Activated naive CD4-positive, alpha-beta T cell treated with anti-CD3 and anti-CD28 coated beads, Interleukin-2, amount 50 U/mL, for 24 hours (primary cell): ENCODE measurements at regions not wholly inside any gene's neighbourhood (a gene's known extent, or its start where the extent isn't known, plus 50 kb on each side); places are given as distances from the start of the nearest gene placed in this dataset.
"Not testable (repeated sequence)": the region's sequence is repeated elsewhere in the genome, so short reads cannot be mapped to it uniquely, and the experiment has no call there.

Experiments
- H3K27ac Mint-ChIP-seq: one replicate; pipeline ENCODE4 v1.8.0; 2021; ENCODE audit warnings: mild to moderate bottlenecking, mixed read lengths
- H3K27me3 Mint-ChIP-seq: one replicate; pipeline ENCODE4 v1.8.0; 2021; ENCODE audit warnings: mixed read lengths
- H3K36me3 Mint-ChIP-seq: one replicate; pipeline ENCODE4 v1.8.0; 2021; ENCODE audit warnings: mixed read lengths
- H3K4me1 Mint-ChIP-seq: one replicate; pipeline ENCODE4 v1.8.0; 2021; ENCODE audit warnings: mixed read lengths
- H3K4me3 Mint-ChIP-seq: one replicate; pipeline ENCODE4 v1.8.0; 2021; ENCODE audit warnings: mild to moderate bottlenecking, mixed read lengths
- H3K9me3 Mint-ChIP-seq: one replicate; pipeline ENCODE4 v1.8.0; 2021; ENCODE audit warnings: mixed read lengths

- not testable (repeated sequence) for H3K27ac Mint-ChIP-seq, H3K36me3 Mint-ChIP-seq, H3K27me3 Mint-ChIP-seq, H3K4me3 Mint-ChIP-seq, H3K4me1 Mint-ChIP-seq
- peaks cover 18% of the 10 kb centered on the region for H3K9me3 Mint-ChIP-seq
Measured at GRCh38 chr10:77740396-77740795, 102.8 kb upstream of the KCNMA1 start.

- Mint-ChIP-seq H3K9me3 (peaks cover 18% of the 10 kb centered on the region), H3K36me3 (peaks cover 3% of the 10 kb centered on the region), H3K4me1 (no peaks in the 10 kb centered on the region), H3K27me3 (peaks cover 2% of the 10 kb centered on the region), H3K27ac (no peak overlapping the region), H3K4me3 (no peak overlapping the region)
Measured at GRCh38 chr10:77738496-77739158, 101.0 kb upstream of the KCNMA1 start.

DNA sequence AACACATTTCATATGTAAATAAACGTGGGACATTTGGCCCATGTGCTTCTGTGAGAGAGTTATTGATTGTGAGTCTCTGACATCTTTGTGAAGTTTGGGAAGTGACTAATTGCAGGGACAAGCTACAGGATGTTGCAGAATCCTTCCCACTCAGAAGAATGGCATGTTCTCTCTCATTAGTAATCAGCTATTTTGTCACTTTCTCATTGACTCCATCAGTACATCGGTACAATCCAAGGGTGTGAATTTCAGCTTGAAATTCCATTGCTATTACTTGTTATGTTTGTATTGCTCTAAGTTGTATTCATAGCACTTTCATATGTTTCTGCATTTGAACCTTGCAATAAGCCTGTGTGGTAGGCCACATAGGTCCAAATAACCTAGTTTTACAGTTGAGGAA lies 100.0 kb upstream of the KCNMA1 start:
- peaks cover 18% of the 10 kb centered on the region for H3K9me3 Mint-ChIP-seq
- H3K4me3 Mint-ChIP-seq = no peak overlapping the region
- H3K27ac Mint-ChIP-seq = no peak overlapping the region
- H3K4me1 Mint-ChIP-seq = no peaks in the 10 kb centered on the region
- H3K36me3 Mint-ChIP-seq = peaks cover 3% of the 10 kb centered on the region
- H3K27me3 Mint-ChIP-seq = peaks cover 2% of the 10 kb centered on the region

DNA sequence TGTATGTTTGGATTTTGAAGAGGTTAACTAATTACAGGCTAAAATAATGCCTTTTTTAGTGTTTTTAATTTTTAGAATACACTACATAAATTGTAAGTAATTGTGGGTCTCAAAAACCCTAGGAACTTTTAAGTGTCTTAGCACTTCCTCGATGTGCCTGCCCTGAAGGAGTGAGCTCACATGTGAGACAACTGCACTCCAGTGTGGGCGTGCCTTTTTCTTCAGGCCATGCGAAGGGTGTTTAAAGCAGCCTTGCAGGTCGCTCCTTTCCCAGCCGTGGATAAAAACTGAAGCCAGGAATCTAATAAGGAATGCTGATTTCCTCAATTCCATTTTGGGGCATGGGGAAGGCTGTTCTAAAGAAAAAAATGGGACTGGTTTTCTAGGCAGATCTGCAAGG lies 97.5 kb upstream of the KCNMA1 start:
- not testable (repeated sequence) for H3K27ac Mint-ChIP-seq, H3K36me3 Mint-ChIP-seq, H3K4me3 Mint-ChIP-seq, H3K27me3 Mint-ChIP-seq, H3K9me3 Mint-ChIP-seq, H3K4me1 Mint-ChIP-seq

DNA sequence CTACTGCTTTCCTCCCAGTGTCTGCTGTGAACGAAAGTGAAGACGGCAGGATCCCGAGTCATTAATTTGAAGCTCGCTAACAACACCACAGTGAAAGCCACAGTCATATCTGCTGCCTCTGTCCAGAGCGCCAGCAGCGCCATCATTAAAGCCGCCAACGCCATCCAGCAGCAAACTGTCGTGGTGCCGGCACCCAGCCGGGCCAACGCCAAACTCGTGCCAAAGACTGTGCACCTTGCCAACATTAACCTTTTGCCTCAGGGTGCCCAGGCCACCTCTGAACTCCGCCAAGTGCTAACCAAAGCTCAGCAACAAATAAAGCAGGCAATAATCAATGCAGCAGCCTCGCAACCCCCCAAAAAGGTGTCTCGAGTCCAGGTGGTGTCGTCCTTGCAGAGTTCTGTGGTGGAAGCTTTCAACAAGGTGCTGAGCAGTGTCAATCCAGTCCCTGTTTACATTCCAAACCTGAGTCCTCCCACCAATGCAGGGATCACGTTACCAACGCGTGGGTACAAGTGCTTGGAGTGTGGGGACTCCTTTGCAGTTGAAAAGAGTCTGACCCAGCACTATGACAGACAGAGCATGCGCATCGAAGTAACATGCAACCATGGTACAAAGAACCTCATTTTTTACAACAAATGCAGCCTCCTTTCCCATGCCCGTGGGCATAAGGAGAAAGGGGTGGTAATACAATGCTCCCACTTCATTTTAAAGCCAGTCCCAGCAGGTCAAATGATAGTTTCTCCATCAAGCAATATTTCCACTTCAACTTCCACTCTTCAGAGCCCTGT lies 94.8 kb upstream of the KCNMA1 start:
- Mint-ChIP-seq H3K27ac (no peak overlapping the region), H3K4me3 (no peak overlapping the region), H3K4me1 (no peaks in the 10 kb centered on the region), H3K27me3 (peaks cover 7% of the 10 kb centered on the region), H3K9me3 (no peaks in the 10 kb centered on the region), H3K36me3 (no peaks in the 10 kb centered on the region)

DNA sequence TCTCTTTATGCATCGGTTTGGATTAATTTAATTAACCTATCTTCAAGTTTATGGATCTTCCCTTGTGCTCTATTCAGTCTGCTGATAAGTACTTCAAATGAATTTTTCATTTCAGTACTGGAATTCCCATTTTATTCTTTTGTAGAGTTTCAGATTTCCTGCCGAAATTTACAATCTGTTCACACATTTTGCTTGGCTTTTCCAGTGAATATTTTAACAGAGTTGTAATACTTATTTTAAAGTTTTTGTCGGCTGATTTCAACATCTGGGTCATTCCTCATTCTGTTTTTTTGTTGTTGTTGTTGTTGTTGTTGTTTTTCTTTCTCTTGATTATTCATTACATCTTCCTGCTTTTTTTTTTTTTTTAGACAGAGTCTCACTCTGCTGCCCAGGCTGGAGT lies 89.9 kb upstream of the KCNMA1 start:
- Mint-ChIP-seq H3K27ac (no peak overlapping the region), H3K4me1 (no peaks in the 10 kb centered on the region), H3K27me3 (peaks cover 6% of the 10 kb centered on the region), H3K9me3 (peaks cover 4% of the 10 kb centered on the region), H3K36me3 (no peaks in the 10 kb centered on the region), H3K4me3 (no peak overlapping the region)

DNA sequence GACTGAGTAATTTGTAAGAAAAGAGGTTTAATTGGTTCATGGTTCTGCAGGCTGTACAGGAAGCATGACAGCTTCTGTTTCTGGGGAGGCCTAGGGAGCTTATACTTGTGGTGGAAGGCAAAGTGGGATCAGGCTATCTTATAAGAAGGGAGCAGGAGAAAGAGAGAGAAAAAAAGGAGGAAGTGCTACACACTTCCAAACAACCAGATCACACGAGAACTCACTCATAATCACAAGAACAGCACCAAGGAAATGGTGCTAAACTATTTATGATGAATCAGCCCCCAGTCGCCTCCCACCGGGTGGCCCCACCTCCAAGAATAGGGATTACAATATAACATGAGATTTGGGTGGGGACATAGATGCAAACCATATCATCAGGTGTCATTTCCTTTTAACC lies 89.1 kb upstream of the KCNMA1 start:
- Mint-ChIP-seq H3K4me1 (no peaks in the 10 kb centered on the region), H3K27ac (no peak overlapping the region), H3K9me3 (peaks cover 4% of the 10 kb centered on the region)

DNA sequence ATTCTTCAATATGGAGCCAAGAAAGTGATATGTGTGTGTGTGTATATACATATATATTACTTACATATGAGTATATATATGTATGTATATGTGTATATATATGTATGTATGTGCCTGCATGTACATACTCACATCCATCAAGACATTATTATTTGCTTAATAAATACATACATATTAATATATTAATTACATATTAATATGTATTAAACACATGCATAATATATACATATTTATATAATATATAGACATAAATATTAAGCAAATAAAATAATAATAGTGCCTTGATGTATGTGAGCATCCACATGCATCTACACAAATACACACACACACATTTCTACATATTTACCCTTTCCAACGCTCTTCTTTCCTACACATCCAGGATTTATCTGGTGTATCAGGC lies 88.7 kb upstream of the KCNMA1 start:
- Mint-ChIP-seq H3K36me3 (no peaks in the 10 kb centered on the region), H3K27me3 (peaks cover 6% of the 10 kb centered on the region), H3K9me3 (peaks cover 4% of the 10 kb centered on the region), H3K4me3 (no peak overlapping the region), H3K4me1 (no peaks in the 10 kb centered on the region), H3K27ac (no peak overlapping the region)

More for the DNA sequence above, 89.1 kb upstream of the KCNMA1 start:
- peaks cover 6% of the 10 kb centered on the region for H3K27me3 Mint-ChIP-seq
- no peak overlapping the region for H3K4me3 Mint-ChIP-seq
- no peaks in the 10 kb centered on the region for H3K36me3 Mint-ChIP-seq

DNA sequence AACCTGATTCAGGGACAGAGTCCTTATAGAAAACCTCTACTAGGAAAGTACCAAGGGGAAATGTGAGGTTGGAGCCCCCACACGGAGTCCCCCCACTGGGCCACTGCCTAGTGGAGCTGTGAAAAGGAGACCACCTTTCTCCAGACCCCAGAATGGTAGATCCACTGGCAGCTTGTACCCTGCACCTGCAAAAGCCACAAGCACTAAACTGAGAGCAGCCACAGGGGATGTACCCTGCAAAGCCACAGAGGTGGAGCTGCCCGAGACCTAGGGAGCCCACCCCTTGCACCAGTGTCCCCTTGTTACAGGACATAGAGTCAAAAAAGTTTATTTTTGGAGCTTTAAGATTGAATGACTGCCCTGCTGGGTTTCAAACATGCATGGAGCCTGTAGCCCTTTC lies 87.2 kb upstream of the KCNMA1 start:
- H3K36me3 Mint-ChIP-seq = no peaks in the 10 kb centered on the region
- no peak overlapping the region for H3K27ac Mint-ChIP-seq
- peaks cover 4% of the 10 kb centered on the region for H3K9me3 Mint-ChIP-seq
- H3K4me3 Mint-ChIP-seq = no peak overlapping the region
- no peaks in the 10 kb centered on the region for H3K4me1 Mint-ChIP-seq
- H3K27me3 Mint-ChIP-seq = peaks cover 6% of the 10 kb centered on the region

DNA sequence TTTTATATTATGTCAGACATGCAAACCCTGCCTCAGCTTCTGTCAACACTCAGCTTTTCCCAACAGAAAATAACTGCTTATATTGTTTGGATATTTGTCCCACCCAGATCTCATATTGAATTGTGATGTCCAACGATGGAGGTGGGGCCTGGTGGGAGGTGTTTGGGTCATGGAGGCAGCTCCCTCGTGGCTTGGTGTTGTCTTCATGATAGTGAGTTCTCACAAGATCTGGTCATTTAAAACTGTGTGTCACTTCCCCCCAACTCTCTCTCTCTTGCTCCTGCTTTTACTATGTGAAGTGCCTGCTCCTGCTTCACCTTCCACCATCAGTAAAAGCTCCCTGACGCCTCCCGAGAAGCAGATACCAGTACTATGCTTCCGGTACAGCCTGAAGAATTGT lies 85.8 kb upstream of the KCNMA1 start:
- Mint-ChIP-seq H3K9me3 (peaks cover 4% of the 10 kb centered on the region), H3K4me3 (no peak overlapping the region), H3K27ac (no peak overlapping the region), H3K27me3 (peaks cover 3% of the 10 kb centered on the region), H3K4me1 (no peaks in the 10 kb centered on the region), H3K36me3 (no peaks in the 10 kb centered on the region)

- H3K27ac Mint-ChIP-seq, H3K9me3 Mint-ChIP-seq, H3K36me3 Mint-ChIP-seq, H3K4me1 Mint-ChIP-seq, H3K4me3 Mint-ChIP-seq, H3K27me3 Mint-ChIP-seq: not testable (repeated sequence)
Measured at GRCh38 chr10:77722956-77723355, 85.3 kb upstream of the KCNMA1 start.

GRCh38 chr10:77721815-77722214 lies 84.2 kb upstream of the KCNMA1 start:
- no peaks in the 10 kb centered on the region for H3K4me1 Mint-ChIP-seq
- H3K9me3 Mint-ChIP-seq = peaks cover 4% of the 10 kb centered on the region
- H3K27ac Mint-ChIP-seq = no peak overlapping the region

GRCh38 chr10:77718957-77719356 lies 81.3 kb upstream of the KCNMA1 start:
- no peaks in the 10 kb centered on the region for H3K9me3 Mint-ChIP-seq
- no peaks in the 10 kb centered on the region for H3K36me3 Mint-ChIP-seq
- H3K4me3 Mint-ChIP-seq = no peak overlapping the region
- no peaks in the 10 kb centered on the region for H3K4me1 Mint-ChIP-seq
- H3K27me3 Mint-ChIP-seq = peaks cover 6% of the 10 kb centered on the region
- H3K27ac Mint-ChIP-seq = no peak overlapping the region

More at GRCh38 chr10:77721815-77722214, 84.2 kb upstream of the KCNMA1 start:
- Mint-ChIP-seq H3K4me3 (no peak overlapping the region), H3K27me3 (peaks cover 6% of the 10 kb centered on the region), H3K36me3 (no peaks in the 10 kb centered on the region)

- not testable (repeated sequence) for H3K4me3 Mint-ChIP-seq, H3K27ac Mint-ChIP-seq, H3K36me3 Mint-ChIP-seq, H3K9me3 Mint-ChIP-seq, H3K4me1 Mint-ChIP-seq, H3K27me3 Mint-ChIP-seq
Measured at GRCh38 chr10:77718312-77718711, 80.7 kb upstream of the KCNMA1 start.

- no peak overlapping the region for H3K4me3 Mint-ChIP-seq
- no peak overlapping the region for H3K27ac Mint-ChIP-seq
- H3K4me1 Mint-ChIP-seq = no peaks in the 10 kb centered on the region
- peaks cover 6% of the 10 kb centered on the region for H3K27me3 Mint-ChIP-seq
- no peaks in the 10 kb centered on the region for H3K9me3 Mint-ChIP-seq
- H3K36me3 Mint-ChIP-seq = no peaks in the 10 kb centered on the region
Measured at GRCh38 chr10:77717336-77717735, 79.7 kb upstream of the KCNMA1 start.

- no peaks in the 10 kb centered on the region for H3K9me3 Mint-ChIP-seq
- H3K27me3 Mint-ChIP-seq = peaks cover 8% of the 10 kb centered on the region
Measured at GRCh38 chr10:77716458-77717317, 79.1 kb upstream of the KCNMA1 start.

More at GRCh38 chr10:77716458-77717317, 79.1 kb upstream of the KCNMA1 start:
- Mint-ChIP-seq H3K4me3 (no peak overlapping the region), H3K27ac (no peak overlapping the region), H3K4me1 (no peaks in the 10 kb centered on the region), H3K36me3 (no peaks in the 10 kb centered on the region)
